Uterus (tissue), 2 donors: ENCODE measurements at regions not wholly inside any gene's neighbourhood (a gene's known extent, or its start where the extent isn't known, plus 50 kb on each side); places are given as distances from the start of the nearest gene placed in this dataset.

ENCODE experiments used
- POLR2A ChIP-seq, 2 donors: fragments of 450-650 bp; IDR thresholded peaks; one replicate each; pipeline ENCODE4 v1.6.1; 2016; ENCODE audit warnings: antibody characterized with exemption in 2 of 2, mild to moderate bottlenecking in 1 of 2, moderate library complexity in 1 of 2
- TF ChIP-seq, protein P1 (sequence below), 4 experiments: fragments of 200-600 bp in 2 of 4; fragments of 450-650 bp in 2 of 4; sonication (generic) in 2 of 4; IDR thresholded peaks; one replicate each; pipeline ENCODE4 v1.5.1; 2016 to 2019; ENCODE audit warnings: antibody characterized with exemption in 4 of 4, mild to moderate bottlenecking in 2 of 4, moderate library complexity in 1 of 4

DNA sequence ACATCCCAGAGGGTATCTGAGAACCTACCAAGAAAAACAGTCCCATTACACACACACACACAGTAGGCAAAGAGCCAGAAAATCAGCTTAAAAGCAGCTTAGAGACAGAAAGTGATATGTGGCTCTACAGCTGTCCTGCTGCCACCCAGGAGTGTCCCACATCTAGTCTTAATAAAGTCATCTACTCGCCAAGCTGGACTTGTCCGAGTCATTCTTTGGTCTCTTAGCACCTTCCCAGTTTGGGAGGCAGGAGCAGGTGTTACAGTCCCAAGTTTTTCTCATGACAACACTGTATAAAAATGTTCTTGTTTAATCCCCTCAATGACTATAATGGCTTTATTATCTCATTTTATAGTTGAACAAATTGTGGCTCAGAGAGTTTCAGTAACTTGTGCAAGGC lies 252.5 kb upstream of the CASK start:
- TF ChIP-seq, protein P1, sequence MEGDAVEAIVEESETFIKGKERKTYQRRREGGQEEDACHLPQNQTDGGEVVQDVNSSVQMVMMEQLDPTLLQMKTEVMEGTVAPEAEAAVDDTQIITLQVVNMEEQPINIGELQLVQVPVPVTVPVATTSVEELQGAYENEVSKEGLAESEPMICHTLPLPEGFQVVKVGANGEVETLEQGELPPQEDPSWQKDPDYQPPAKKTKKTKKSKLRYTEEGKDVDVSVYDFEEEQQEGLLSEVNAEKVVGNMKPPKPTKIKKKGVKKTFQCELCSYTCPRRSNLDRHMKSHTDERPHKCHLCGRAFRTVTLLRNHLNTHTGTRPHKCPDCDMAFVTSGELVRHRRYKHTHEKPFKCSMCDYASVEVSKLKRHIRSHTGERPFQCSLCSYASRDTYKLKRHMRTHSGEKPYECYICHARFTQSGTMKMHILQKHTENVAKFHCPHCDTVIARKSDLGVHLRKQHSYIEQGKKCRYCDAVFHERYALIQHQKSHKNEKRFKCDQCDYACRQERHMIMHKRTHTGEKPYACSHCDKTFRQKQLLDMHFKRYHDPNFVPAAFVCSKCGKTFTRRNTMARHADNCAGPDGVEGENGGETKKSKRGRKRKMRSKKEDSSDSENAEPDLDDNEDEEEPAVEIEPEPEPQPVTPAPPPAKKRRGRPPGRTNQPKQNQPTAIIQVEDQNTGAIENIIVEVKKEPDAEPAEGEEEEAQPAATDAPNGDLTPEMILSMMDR (IDR thresholded peaks at IDR 0.05) = no peak
- TF ChIP-seq POLR2A (IDR thresholded peaks at IDR 0.05) = no peak
